Stimulated activated CD4-positive, alpha-beta T cell treated with anti-CD3 and anti-CD28 coated beads, TNF-alpha, amount 100 ng/mL, for 4 hours (primary cell): ENCODE measurements at regions not wholly inside any gene's neighbourhood (a gene's known extent, or its start where the extent isn't known, plus 50 kb on each side); places are given as distances from the start of the nearest gene placed in this dataset.
"Not testable (repeated sequence)": the region's sequence is repeated elsewhere in the genome, so short reads cannot be mapped to it uniquely, and the experiment has no call there.

Source experiments
- DNase-seq, 3 experiments: peaks; one replicate each; pipeline ENCODE4 v3.0.0-alpha.2; 2020; ENCODE audit warnings: low read depth in 3 of 3

GRCh38 chr10:64702086-64702485 is 1180.9 kb downstream of the REEP3 start:
- not testable (repeated sequence) for DNase-seq

- no peak for DNase-seq
Observed at GRCh38 chr10:64708884-64709681, 1187.9 kb downstream of the REEP3 start.

GRCh38 chr10:64726466-64726865 is 1205.3 kb downstream of the REEP3 start:
- DNase-seq = no peak

- DNase-seq = no peak
Observed at GRCh38 chr10:64731016-64731415, 1209.8 kb downstream of the REEP3 start.

GRCh38 chr10:64732372-64732957 is 1211.3 kb downstream of the REEP3 start:
- no peak for DNase-seq

DNA sequence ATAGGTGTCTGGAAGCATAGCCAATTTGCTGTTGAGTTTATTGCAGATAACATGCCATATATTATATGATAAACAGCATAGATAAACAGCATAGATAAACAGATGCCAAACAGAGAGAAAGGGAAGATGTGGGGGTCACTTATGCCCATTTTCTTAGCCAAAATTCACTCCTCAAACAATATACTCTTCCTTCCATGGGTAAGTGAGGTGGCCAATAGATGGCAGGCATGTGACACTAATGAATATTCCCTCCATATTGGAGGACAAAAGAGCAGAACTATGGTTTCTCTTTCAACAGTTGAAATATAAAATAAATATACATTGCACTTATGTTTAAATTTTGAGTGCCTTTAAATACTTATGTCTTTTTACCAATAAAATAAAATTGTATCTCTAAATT is 1212.8 kb downstream of the REEP3 start:
- DNase-seq = no peak

- no peak for DNase-seq
Observed at GRCh38 chr10:64738462-64738861, 1217.3 kb downstream of the REEP3 start.

- DNase-seq = no peak
Observed at GRCh38 chr10:64745565-64745964, 1224.4 kb downstream of the REEP3 start.

DNA sequence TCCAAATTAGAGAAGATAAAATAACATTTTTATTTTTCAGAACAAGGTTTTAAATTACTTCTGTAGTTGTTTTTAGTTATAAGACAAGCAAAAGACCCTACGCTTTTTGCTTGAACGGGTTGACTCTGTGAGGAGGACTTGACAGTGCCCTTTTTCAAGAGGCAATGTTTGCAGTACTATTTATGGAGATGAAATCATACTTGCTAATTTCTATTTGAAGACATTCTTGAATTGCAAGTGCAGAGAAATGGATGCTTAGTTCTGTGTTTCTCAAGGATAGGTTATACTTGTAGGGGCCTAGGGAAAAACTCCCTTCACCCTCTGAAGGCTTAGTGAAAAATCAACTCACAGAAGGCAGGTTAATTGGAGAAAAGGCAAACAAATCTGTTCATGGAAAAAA is 1229.5 kb downstream of the REEP3 start:
- no peak for DNase-seq

DNA sequence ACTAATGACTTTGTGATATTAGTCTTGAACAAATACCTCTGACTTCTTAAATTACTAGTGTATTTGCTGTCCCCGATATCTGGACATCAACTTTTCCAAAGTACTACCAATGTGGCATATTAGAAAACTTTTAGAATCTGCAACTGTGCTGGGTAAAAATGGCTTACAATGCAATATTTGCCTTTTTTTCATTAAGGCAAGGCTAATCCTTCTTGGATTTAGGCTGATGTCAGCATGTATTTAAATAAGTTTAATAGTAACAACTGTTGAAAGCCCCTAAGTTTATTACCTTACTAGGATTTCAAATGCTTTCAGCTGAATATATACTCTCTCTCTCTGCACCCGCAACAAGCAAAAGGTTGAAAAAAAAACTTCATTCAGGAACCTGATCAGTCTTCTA is 1232.3 kb downstream of the REEP3 start:
- no peak for DNase-seq

- DNase-seq = no peak
Observed at GRCh38 chr10:64760371-64760770, 1239.2 kb downstream of the REEP3 start.

DNA sequence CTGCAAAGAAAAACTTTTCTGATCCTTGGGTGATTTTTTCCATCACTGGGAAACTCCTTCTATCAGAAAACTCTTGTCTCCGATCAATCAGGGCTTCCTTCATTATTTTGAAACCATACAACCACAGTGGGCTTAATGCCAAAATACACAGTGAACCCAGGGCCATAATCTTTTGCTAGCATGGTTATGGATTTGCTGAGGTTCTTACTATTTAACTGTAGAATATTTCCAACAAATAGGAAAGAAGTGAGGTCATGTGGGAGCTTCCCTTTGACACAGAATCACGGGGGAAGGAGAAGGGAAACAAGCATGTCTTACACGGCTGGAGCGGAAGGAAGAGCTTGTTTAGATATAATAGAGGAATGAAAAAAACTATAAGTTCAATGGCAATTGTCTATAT is 1241.7 kb downstream of the REEP3 start:
- DNase-seq = no peak

DNA sequence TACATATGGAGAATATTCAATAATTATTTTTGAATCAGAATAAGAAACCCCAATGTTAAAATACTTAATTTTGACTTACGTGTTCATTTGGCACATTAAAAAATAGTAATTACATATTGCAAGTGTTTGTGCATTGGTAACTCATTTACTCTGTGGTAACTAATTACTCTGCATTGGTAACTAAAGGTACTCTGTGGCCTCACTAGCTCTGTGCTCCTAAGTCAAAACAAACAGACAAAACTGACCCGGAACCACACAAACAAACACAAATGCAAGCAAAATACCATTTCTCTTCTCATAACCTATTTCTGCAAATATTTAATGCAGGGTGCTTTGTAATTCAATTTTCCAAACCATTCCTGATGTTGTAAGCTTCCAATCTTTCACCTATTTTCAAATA is 1244.3 kb downstream of the REEP3 start:
- no peak for DNase-seq

GRCh38 chr10:64771253-64772050 is 1250.3 kb downstream of the REEP3 start:
- DNase-seq = no peak

DNA sequence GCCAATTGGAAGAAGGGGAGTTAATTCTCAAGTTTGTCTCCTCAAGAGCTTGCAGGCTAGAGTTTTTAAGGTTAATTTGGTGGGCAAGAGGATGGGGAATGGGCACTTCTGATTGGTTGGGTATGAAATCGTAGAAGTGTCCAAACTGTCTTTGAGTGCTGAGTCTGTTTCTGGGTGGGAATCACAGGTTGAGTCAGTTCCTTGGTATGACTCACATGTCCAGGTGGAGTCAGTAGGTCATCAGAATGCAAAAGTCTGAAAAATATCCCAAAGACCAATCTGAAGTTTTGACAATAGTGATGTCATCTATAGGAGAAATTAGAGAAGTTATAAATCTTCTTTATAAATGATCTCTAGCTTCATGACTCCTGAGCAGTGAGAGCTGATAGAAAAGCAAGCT is 1252.2 kb downstream of the REEP3 start:
- no peak for DNase-seq

DNA sequence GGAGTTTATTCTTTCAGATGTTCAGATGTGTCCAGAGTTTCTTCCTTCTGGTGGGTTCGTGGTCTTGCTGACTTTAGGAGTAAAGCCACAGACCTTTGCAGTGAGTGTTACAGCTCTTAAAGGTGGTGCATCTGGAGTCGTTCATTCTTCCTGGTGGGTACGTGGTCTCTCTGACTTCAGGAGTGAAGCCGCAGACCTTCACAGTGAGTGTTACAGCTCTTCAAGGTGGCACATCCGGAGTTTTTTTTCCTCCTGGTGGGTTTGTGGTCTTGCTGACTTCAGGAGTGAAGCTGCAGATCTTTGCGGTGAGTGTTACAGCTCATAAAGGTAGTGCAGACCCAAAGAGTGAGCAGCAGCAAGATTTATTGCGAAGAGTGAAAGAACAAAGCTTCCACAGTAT is 1263.2 kb downstream of the REEP3 start:
- DNase-seq = not testable (repeated sequence)

DNA sequence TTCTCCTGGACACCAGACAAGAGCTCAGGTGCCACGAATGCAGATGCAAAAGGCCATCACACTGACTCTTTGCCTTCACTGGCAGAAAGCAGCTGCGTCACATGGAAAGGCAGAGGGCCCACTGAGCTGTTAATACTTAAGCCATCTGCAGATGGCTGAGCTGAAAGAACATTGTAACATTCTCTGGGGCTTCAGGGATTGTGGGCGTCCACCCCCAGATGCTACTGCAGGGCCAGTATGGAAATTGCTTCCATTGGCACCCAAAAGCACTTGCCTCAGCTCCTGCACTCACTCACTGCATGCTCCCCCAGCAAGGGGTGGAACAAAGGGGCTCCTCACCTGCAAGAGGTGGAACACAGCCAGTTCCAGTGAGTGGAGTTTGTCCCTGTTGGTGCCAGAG is 1264.6 kb downstream of the REEP3 start:
- DNase-seq = no peak

GRCh38 chr10:64786989-64787388 is 1265.8 kb downstream of the REEP3 start:
- DNase-seq = no peak

DNA sequence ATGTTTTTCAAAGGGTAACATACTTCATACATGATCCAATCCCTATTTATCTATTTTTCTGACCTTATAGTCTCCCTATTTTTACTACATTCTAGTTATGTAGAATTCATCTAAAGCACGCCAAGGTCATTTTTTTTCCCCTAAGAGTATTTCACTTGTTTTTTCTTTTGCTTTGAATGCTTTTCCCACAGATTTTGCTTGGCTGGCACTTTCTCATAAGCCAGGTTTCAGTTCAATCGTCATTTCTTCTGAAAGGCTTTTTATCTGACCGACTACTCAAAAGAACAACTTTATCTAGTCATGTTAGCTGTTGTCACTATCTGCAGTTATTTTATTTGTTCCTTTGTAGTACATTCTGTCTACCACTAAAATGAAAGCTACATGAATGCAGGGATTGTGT is 1274.6 kb downstream of the REEP3 start:
- no peak for DNase-seq

GRCh38 chr10:64798297-64798696 is 1277.1 kb downstream of the REEP3 start:
- DNase-seq = no peak

DNA sequence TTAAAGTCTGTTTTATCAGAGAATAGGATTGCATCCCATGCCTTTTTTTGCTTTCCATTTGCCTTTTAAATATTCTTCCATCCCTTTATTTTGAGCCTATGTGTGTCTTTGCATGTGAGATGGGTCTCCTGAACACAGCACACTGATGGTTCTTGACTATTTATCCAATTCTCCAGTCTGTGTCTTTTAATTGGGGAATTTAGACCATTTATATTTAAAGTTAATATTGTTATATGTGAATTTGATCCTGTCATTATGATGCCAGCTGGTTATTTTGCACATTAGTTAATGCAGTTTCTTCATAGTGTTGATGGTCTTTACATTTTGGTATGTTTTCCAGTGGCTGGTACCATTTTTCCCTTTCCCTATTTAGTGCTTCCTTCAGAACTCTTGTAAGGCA is 1287.0 kb downstream of the REEP3 start:
- not testable (repeated sequence) for DNase-seq

GRCh38 chr10:64810046-64810445 is 1288.8 kb downstream of the REEP3 start:
- not testable (repeated sequence) for DNase-seq

- DNase-seq = no peak
Observed at GRCh38 chr10:64813391-64813790, 1292.2 kb downstream of the REEP3 start.
